ENCODE measurements at regions not wholly inside any gene's neighbourhood (a gene's known extent, or its start where the extent isn't known, plus 50 kb on each side); places are given as distances from the start of the nearest gene placed in this dataset.

DNA sequence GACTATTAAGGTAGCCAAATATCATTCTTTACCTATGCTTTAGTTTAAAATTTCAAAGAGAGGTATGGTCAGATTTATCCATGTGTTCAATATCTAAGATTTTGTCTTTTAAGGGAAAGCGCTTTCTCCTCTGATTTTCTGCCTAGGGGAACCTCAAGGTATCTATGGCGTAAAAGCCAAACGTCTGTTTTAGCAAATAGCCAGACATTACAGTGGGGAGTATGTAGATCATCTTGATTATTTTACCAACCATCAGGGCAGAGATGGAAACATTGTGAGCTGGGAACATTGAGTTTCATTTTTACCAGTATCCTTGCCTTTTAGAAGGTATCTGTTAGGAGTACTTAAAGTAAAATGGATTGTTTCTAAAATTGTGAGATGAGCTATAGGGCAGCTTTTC lies 71.0 kb downstream of the LEPR start:
- TF ChIP-seq, protein P1, sequence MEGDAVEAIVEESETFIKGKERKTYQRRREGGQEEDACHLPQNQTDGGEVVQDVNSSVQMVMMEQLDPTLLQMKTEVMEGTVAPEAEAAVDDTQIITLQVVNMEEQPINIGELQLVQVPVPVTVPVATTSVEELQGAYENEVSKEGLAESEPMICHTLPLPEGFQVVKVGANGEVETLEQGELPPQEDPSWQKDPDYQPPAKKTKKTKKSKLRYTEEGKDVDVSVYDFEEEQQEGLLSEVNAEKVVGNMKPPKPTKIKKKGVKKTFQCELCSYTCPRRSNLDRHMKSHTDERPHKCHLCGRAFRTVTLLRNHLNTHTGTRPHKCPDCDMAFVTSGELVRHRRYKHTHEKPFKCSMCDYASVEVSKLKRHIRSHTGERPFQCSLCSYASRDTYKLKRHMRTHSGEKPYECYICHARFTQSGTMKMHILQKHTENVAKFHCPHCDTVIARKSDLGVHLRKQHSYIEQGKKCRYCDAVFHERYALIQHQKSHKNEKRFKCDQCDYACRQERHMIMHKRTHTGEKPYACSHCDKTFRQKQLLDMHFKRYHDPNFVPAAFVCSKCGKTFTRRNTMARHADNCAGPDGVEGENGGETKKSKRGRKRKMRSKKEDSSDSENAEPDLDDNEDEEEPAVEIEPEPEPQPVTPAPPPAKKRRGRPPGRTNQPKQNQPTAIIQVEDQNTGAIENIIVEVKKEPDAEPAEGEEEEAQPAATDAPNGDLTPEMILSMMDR (conservative IDR thresholded peaks at IDR 0.05; ENCODE audit: low read length), result no peak
- no peak for TF ChIP-seq EZH2phosphoT487 (IDR thresholded peaks at IDR 0.05; ENCODE audit: borderline replicate concordance, low read depth, low read length)
